ENCODE measurements at regions not wholly inside any gene's neighbourhood (a gene's known extent, or its start where the extent isn't known, plus 50 kb on each side); places are given as distances from the start of the nearest gene placed in this dataset.

DNA sequence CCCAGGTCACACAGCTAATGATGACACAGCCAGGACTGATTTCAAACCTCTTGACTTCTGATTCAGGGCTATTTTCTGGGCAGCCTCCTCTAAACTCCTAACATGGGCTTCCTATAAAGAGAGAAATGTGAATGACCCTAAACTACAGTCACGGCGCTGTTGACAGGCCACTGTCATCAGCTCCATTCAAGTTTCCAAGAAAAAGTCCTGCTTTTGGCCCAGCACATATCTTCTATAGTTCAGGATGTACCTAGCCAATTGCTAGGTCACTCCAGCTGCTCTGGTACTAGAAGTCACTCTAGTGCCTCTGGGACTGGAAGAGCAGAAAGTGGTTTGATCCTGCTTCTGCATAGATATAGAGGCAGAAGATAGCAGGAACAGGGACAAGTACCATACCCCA is 64.9 kb upstream of the TARS1 start:
- CTCF ChIA-PET, result interaction anchor here (0.7 kb wide), 1 partner anchor 871 kb away, joined by 4 read pairs; no protein-coding TSS in a partner anchor
- intact Hi-C loops (cut with micrococcal nuclease; ENCODE audit: unreplicated experiment), result no loop called here
- Mint-ChIP-seq H3K4me3 (ENCODE audit: low read depth, unreplicated experiment) (no peak overlapping the region), H3K27ac (ENCODE audit: unreplicated experiment) (no peak overlapping the region), H3K27me3 (ENCODE audit: unreplicated experiment) (no peaks in the 10 kb centered on the region), H3K36me3 (ENCODE audit: insufficient read depth, unreplicated experiment) (no peaks in the 10 kb centered on the region), H3K9me3 (ENCODE audit: low read depth, unreplicated experiment) (peaks cover 6% of the 10 kb centered on the region), H3K4me1 (ENCODE audit: low read depth, unreplicated experiment) (no peaks in the 10 kb centered on the region)
- no peak for DNase-seq
- TF ChIP-seq, protein P1, sequence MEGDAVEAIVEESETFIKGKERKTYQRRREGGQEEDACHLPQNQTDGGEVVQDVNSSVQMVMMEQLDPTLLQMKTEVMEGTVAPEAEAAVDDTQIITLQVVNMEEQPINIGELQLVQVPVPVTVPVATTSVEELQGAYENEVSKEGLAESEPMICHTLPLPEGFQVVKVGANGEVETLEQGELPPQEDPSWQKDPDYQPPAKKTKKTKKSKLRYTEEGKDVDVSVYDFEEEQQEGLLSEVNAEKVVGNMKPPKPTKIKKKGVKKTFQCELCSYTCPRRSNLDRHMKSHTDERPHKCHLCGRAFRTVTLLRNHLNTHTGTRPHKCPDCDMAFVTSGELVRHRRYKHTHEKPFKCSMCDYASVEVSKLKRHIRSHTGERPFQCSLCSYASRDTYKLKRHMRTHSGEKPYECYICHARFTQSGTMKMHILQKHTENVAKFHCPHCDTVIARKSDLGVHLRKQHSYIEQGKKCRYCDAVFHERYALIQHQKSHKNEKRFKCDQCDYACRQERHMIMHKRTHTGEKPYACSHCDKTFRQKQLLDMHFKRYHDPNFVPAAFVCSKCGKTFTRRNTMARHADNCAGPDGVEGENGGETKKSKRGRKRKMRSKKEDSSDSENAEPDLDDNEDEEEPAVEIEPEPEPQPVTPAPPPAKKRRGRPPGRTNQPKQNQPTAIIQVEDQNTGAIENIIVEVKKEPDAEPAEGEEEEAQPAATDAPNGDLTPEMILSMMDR (IDR thresholded peaks at IDR 0.05; ENCODE audit: unreplicated experiment), result no peak
- no TSS peak for BruUV-seq (replicated peaks)

DNA sequence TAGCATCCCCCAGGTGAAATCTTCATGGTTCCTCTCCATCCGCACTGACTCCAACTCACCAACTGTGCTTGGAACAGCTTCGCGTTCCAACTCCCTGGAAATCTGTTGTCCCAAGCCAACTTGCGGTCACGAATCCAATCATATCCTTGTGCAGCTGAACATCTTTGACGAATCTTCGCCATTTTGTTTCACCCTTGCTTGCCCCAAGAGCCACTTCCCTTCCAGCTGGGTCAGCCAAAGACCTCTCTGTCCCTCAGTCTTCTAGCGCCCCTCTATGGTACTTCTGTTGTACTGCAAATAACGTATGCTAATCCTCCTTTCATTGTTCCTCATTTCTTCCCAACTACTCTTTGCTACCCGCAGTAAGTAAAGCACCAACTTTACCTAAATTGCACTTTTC is 61.0 kb upstream of the TARS1 start:
- no TSS peak for BruUV-seq (replicated peaks)
- CTCF ChIA-PET, result no interaction called here
- TF ChIP-seq, protein P1 (IDR thresholded peaks at IDR 0.05; ENCODE audit: unreplicated experiment), result no peak
- no peak overlapping the region for H3K4me3 Mint-ChIP-seq (ENCODE audit: low read depth, unreplicated experiment)
- H3K27me3 Mint-ChIP-seq (ENCODE audit: unreplicated experiment), result no peaks in the 10 kb centered on the region
- intact Hi-C loops (cut with micrococcal nuclease; ENCODE audit: unreplicated experiment), result no loop called here
- H3K4me1 Mint-ChIP-seq (ENCODE audit: low read depth, unreplicated experiment), result no peaks in the 10 kb centered on the region
- H3K27ac Mint-ChIP-seq (ENCODE audit: unreplicated experiment), result no peak overlapping the region
- DNase-seq, result no peak
- H3K9me3 Mint-ChIP-seq (ENCODE audit: low read depth, unreplicated experiment), result peaks cover 3% of the 10 kb centered on the region
- H3K36me3 Mint-ChIP-seq (ENCODE audit: insufficient read depth, unreplicated experiment), result no peaks in the 10 kb centered on the region

DNA sequence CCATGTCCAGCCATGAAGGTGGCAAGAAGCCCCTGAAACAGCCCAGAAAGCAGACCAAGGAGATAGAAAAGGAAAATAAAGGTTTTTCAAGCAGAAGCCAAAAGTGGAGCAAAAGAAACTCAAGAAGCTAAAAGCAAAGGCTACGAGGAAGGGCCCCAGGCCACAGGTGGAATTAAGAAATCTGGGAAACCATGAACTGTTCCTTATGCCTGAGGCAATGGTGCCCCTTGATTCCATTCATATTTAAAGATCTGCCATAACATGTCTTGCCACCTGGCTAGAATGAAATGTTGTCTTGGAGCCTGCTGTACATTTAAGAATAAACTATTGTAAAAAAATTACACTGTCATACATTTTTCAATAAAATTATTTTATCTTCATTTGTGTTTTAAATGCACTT is 59.5 kb upstream of the TARS1 start:
- DNase-seq, result no peak
- H3K27me3 Mint-ChIP-seq (ENCODE audit: unreplicated experiment), result no peaks in the 10 kb centered on the region
- no peaks in the 10 kb centered on the region for H3K36me3 Mint-ChIP-seq (ENCODE audit: insufficient read depth, unreplicated experiment)
- CTCF ChIA-PET, result interaction anchor here (0.6 kb wide), 1 partner anchor 1774 kb away, joined by 5 read pairs; no protein-coding TSS in a partner anchor
- intact Hi-C loops (cut with micrococcal nuclease; ENCODE audit: unreplicated experiment), result no loop called here
- no peaks in the 10 kb centered on the region for H3K4me1 Mint-ChIP-seq (ENCODE audit: low read depth, unreplicated experiment)
- no peak overlapping the region for H3K27ac Mint-ChIP-seq (ENCODE audit: unreplicated experiment)
- TF ChIP-seq, protein P1 (IDR thresholded peaks at IDR 0.05; ENCODE audit: unreplicated experiment), result no peak
- no peak overlapping the region for H3K4me3 Mint-ChIP-seq (ENCODE audit: low read depth, unreplicated experiment)
- H3K9me3 Mint-ChIP-seq (ENCODE audit: low read depth, unreplicated experiment), result peaks cover 8% of the 10 kb centered on the region
- no TSS peak for BruUV-seq (replicated peaks)
